ENCODE measurements at regions not wholly inside any gene's neighbourhood (a gene's known extent, or its start where the extent isn't known, plus 50 kb on each side); places are given as distances from the start of the nearest gene placed in this dataset.

GRCh38 chr7:93751421-93751820 is 139.1 kb downstream of the TFPI2 start:
- H2AFZ ChIP-seq (replicated peaks; ENCODE audit: low read length, poor library complexity): no peak overlapping the region
- no peaks in the 10 kb centered on the region for H3K9me1 ChIP-seq (ENCODE audit: insufficient read depth, low read length)
- in situ Hi-C loops (cut with MboI; ENCODE audit: low sequenced_read_pairs) (no loop called here), intact Hi-C loops (cut with micrococcal nuclease) (no loop called here), dilution Hi-C loops (cut with HindIII; ENCODE audit: low sequenced_read_pairs, unreplicated experiment) (no loop called here)
- H3K4me1 ChIP-seq (ENCODE audit: control insufficient read depth, insufficient read depth, low read length): no peaks in the 10 kb centered on the region
- no peak for TF ChIP-seq CTCF (conservative IDR thresholded peaks at IDR 0.05; ENCODE audit: low read depth, low read length)
- TF ChIP-seq NFE2L2 (IDR thresholded peaks at IDR 0.05; ENCODE audit: low read depth, low read length): no peak
- no peak for TF ChIP-seq POLR2A (IDR thresholded peaks at IDR 0.05; ENCODE audit: low read depth, low read length)
- no peak for TF ChIP-seq ELK1 (IDR thresholded peaks at IDR 0.05; ENCODE audit: borderline replicate concordance, low read depth, low read length)
- TF ChIP-seq RCOR1 (IDR thresholded peaks at IDR 0.05; ENCODE audit: insufficient replicate concordance, low read length): no peak
- TF ChIP-seq SMC3 (IDR thresholded peaks at IDR 0.05; ENCODE audit: low read depth, low read length): no peak
- TF ChIP-seq RAD21 (IDR thresholded peaks at IDR 0.05; ENCODE audit: low read length): no peak
- no peak for TF ChIP-seq USF2 (IDR thresholded peaks at IDR 0.05; ENCODE audit: low read depth, low read length)
- no peak for TF ChIP-seq MAFK (IDR thresholded peaks at IDR 0.05; ENCODE audit: low read depth, low read length)
- no peak for TF ChIP-seq CEBPB (IDR thresholded peaks at IDR 0.05; ENCODE audit: low read depth, low read length)
- no peak for TF ChIP-seq MAZ (IDR thresholded peaks at IDR 0.05; ENCODE audit: borderline replicate concordance, low read depth, low read length)
- TF ChIP-seq BHLHE40 (IDR thresholded peaks at IDR 0.05; ENCODE audit: low read depth, low read length): no peak
- no peak overlapping the region for H3K18ac ChIP-seq (ENCODE audit: low read depth, low read length)
- no peak overlapping the region for H3K23ac ChIP-seq (ENCODE audit: low read depth, low read length)
- BruUV-seq (replicated peaks): no TSS peak
- H3K4me3 ChIP-seq (ENCODE audit: insufficient read depth, low read depth, low read length): no peak overlapping the region
- no peak overlapping the region for H2BK15ac ChIP-seq (ENCODE audit: low read depth, low read length)
- no peak overlapping the region for H2BK120ac ChIP-seq (ENCODE audit: low read depth, low read length)
- no peak overlapping the region for H3K4me2 ChIP-seq (ENCODE audit: low read depth, low read length)
- DNase-seq: no peak
- ChIA-PET CTCF (no interaction called here), POLR2A (ENCODE audit: unreplicated experiment) (no interaction called here)
- no peak overlapping the region for H4K5ac ChIP-seq (ENCODE audit: low read depth, low read length)
- no peak overlapping the region for H2BK5ac ChIP-seq (ENCODE audit: low read depth, low read length, poor library complexity, severe bottlenecking)
- H3K27me3 ChIP-seq (ENCODE audit: control insufficient read depth, insufficient read depth, low read length): no peaks in the 10 kb centered on the region
- no peak overlapping the region for H3K14ac ChIP-seq (replicated peaks; ENCODE audit: low read depth, low read length)
- no peak overlapping the region for H3K9ac ChIP-seq (ENCODE audit: low read depth, low read length)
- no peak overlapping the region for H3K56ac ChIP-seq (ENCODE audit: extremely low read depth, insufficient read depth, low read length)
- H4K91ac ChIP-seq (ENCODE audit: insufficient read depth, low read depth, low read length): no peak overlapping the region
- no peak overlapping the region for H3K27ac ChIP-seq (ENCODE audit: insufficient read depth, low read length)
- no peaks in the 10 kb centered on the region for H4K20me1 ChIP-seq (ENCODE audit: insufficient read depth, low read length)
- H2AK5ac ChIP-seq (ENCODE audit: low read depth, low read length): no peak overlapping the region
- no peaks in the 10 kb centered on the region for H3K36me3 ChIP-seq (ENCODE audit: control insufficient read depth, insufficient read depth, low read length)
- no peak overlapping the region for H3K4ac ChIP-seq (ENCODE audit: low read depth, low read length)
- no peaks in the 10 kb centered on the region for H3K9me3 ChIP-seq (ENCODE audit: control insufficient read depth, insufficient read depth, low read length)
- no peak overlapping the region for H2AK9ac ChIP-seq (replicated peaks; ENCODE audit: low read depth, low read length, poor library complexity)
- no CpG with 5 or more reads among the region's 1 CpG for WGBS, 2 experiments (ENCODE audit: extremely low coverage in 2 of 2, insufficient read length in 1 of 2)
- no peak overlapping the region for H2BK20ac ChIP-seq (ENCODE audit: low read depth, low read length)
- H4K8ac ChIP-seq (ENCODE audit: low read depth in 2 of 2, low read length in 2 of 2): no peak overlapping the region
- ATAC-seq (ENCODE audit: low read depth): no peak
- H3K79me1 ChIP-seq (ENCODE audit: low read depth in 1 of 2, low read length in 2 of 2): no peaks in the 10 kb centered on the region

Measured in IMR-90 (cell line).